T-cell (primary cell): ENCODE measurements at regions not wholly inside any gene's neighbourhood (a gene's known extent, or its start where the extent isn't known, plus 50 kb on each side); places are given as distances from the start of the nearest gene placed in this dataset.
"Not testable (repeated sequence)": the region's sequence is repeated elsewhere in the genome, so short reads cannot be mapped to it uniquely, and the experiment has no call there.

Experiments
- ATAC-seq, 4 experiments: fragments of 200-7000 bp in 3 of 4; fragments of 150-1000 bp in 1 of 4; cut with Tn5 transposase; replicated peaks in 1 of 4; 1 replicate in 3 of 4; 2 replicates in 1 of 4; pipeline ENCODE4 v1.10.0; 2021; ENCODE audit warnings: moderate library complexity in 3 of 4, mild to moderate bottlenecking in 2 of 4, moderate number of reproducible peaks in 1 of 4
- CTCF ChIA-PET, 2 donors: fragments of 300-600 bp; sonication (Branson Sonifier 250); formaldehyde crosslinking; loops; one replicate each; lab custom pipeline; 2022; ENCODE audit warnings: antibody characterized with exemption in 2 of 2; lab: Charles Lee
- POLR2A ChIA-PET, 2 donors: fragments of 300-600 bp; sonication (Branson Sonifier 250); formaldehyde crosslinking; loops; one replicate each; lab custom pipeline; 2022; ENCODE audit warnings: antibody characterized with exemption in 2 of 2; lab: Charles Lee
- DNase-seq, 35 experiments: peaks; one replicate each; pipeline versions ENCODE4 v3.0.0 to v3.0.0-alpha.2; 2013 to 2023
- H3K27ac ChIP-seq: one replicate; pipeline ENCODE4 v1.5.1; 2013; ENCODE audit warnings: low read length
- H3K27me3 ChIP-seq, 2 experiments: replicated peaks in 1 of 2; 1 replicate in 1 of 2; 2 replicates in 1 of 2; pipeline versions ENCODE4 v1.6.1 to v1.7.0; 2013; ENCODE audit warnings: low read length in 1 of 2, mixed read lengths in 1 of 2; ENCODE audit not compliant: control insufficient read depth in 2 of 2, insufficient read depth in 2 of 2; ENCODE audit errors: extremely low read depth in 1 of 2
- H3K36me3 ChIP-seq, 2 donors: 1 replicate in 1 of 2; 2 replicates in 1 of 2; pipeline versions ENCODE4 v1.6.1 to v1.7.0; 2013; ENCODE audit warnings: low read length in 1 of 2; ENCODE audit not compliant: control insufficient read depth in 2 of 2, insufficient read depth in 1 of 2; ENCODE audit errors: extremely low read depth in 1 of 2
- H3K4me1 ChIP-seq, 2 experiments: 1 replicate in 1 of 2; 2 replicates in 1 of 2; pipeline versions ENCODE4 v1.6.1 to v1.7.0; 2013; ENCODE audit warnings: low read length in 2 of 2, mixed read lengths in 1 of 2; ENCODE audit not compliant: insufficient read depth in 2 of 2, control insufficient read depth in 1 of 2; ENCODE audit errors: extremely low read depth in 1 of 2
- H3K4me3 ChIP-seq, 2 donors: 1 replicate in 1 of 2; 2 replicates in 1 of 2; pipeline versions ENCODE4 v1.5.1 to v1.7.0; 2013; ENCODE audit warnings: mild to moderate bottlenecking in 2 of 2, low read length in 1 of 2, moderate library complexity in 1 of 2; ENCODE audit not compliant: control insufficient read depth in 1 of 2; ENCODE audit errors: extremely low read depth in 1 of 2
- H3K9me3 ChIP-seq: 2 replicates; pipeline ENCODE4 v1.7.0; 2013
- H3K27ac Mint-ChIP-seq, 2 donors: one replicate each; pipeline ENCODE4 v1.8.0; 2020 to 2021; ENCODE audit warnings: mild to moderate bottlenecking in 2 of 2, mixed read lengths in 2 of 2
- H3K27me3 Mint-ChIP-seq, 2 donors: one replicate each; pipeline ENCODE4 v1.8.0; 2021 to 2022; ENCODE audit warnings: mixed read lengths in 2 of 2
- H3K36me3 Mint-ChIP-seq: one replicate; pipeline ENCODE4 v1.8.0; 2021; ENCODE audit warnings: mixed read lengths
- H3K4me1 Mint-ChIP-seq, 3 donors: one replicate each; pipeline ENCODE4 v1.8.0; 2020 to 2022; ENCODE audit warnings: mixed read lengths in 3 of 3, mild to moderate bottlenecking in 1 of 3
- H3K4me3 Mint-ChIP-seq, 3 donors: one replicate each; pipeline ENCODE4 v1.8.0; 2020 to 2022; ENCODE audit warnings: mild to moderate bottlenecking in 3 of 3, mixed read lengths in 3 of 3, moderate library complexity in 3 of 3
- H3K9me3 Mint-ChIP-seq, 3 donors: one replicate each; pipeline ENCODE4 v1.8.0; 2020 to 2022; ENCODE audit warnings: mixed read lengths in 3 of 3
- WGBS: methylation state at CpG from one replicate; pipeline ENCODE4 v1.1.5; 2013; ENCODE audit warnings: missing lambda C conversion rate; ENCODE audit not compliant: insufficient coverage; 5-methylcytosine and 5-hydroxymethylcytosine counted together

GRCh38 chr7:115805458-115805857, 225.1 kb downstream of the TFEC start:
- H3K27me3 ChIP-seq = no peaks in the 10 kb centered on the region
- H3K4me3 ChIP-seq = no peak overlapping the region
- Mint-ChIP-seq H3K4me3 (no peak overlapping the region), H3K4me1 (no peaks in the 10 kb centered on the region), H3K36me3 (no peaks in the 10 kb centered on the region), H3K9me3 (no peaks in the 10 kb centered on the region), H3K27ac (no peak overlapping the region), H3K27me3 (no peaks in the 10 kb centered on the region)
- 81% methylated on average over 3 of the region's 8 CpGs for WGBS
- no peaks in the 10 kb centered on the region for H3K36me3 ChIP-seq
- ChIA-PET POLR2A (no interaction called here), CTCF (no interaction called here)
- no peak overlapping the region for H3K27ac ChIP-seq
- no peaks in the 10 kb centered on the region for H3K4me1 ChIP-seq
- DNase-seq (no peak), ATAC-seq (no peak)
- no peaks in the 10 kb centered on the region for H3K9me3 ChIP-seq

- Histone ChIP-seq H3K4me3 (no peak overlapping the region), H3K9me3 (no peaks in the 10 kb centered on the region), H3K4me1 (no peaks in the 10 kb centered on the region), H3K27ac (no peak overlapping the region), H3K36me3 (no peaks in the 10 kb centered on the region), H3K27me3 (no peaks in the 10 kb centered on the region)
- DNase-seq (no peak), ATAC-seq (no peak)
- H3K4me3 Mint-ChIP-seq = no peak overlapping the region
- no peak overlapping the region for H3K27ac Mint-ChIP-seq
- CTCF ChIA-PET = interaction anchor here in 1 of 2 donors (0.5 kb wide), 1 partner anchor 10 kb away, joined by 4 read pairs; no protein-coding TSS in a partner anchor
- no peaks in the 10 kb centered on the region for H3K9me3 Mint-ChIP-seq
- peaks cover 2 to 4% of the 10 kb centered on the region in 2 donors for H3K27me3 Mint-ChIP-seq
- no peaks in the 10 kb centered on the region for H3K36me3 Mint-ChIP-seq
- POLR2A ChIA-PET = no interaction called here
- no peaks in the 10 kb centered on the region for H3K4me1 Mint-ChIP-seq
Observed at GRCh38 chr7:115802415-115802814, 228.1 kb downstream of the TFEC start.

- POLR2A ChIA-PET = no interaction called here
- H3K9me3 ChIP-seq = no peaks in the 10 kb centered on the region
- Mint-ChIP-seq H3K9me3 (no peaks in the 10 kb centered on the region), H3K36me3 (no peaks in the 10 kb centered on the region), H3K4me3 (no peak overlapping the region), H3K27me3 (peaks cover 2 to 4% of the 10 kb centered on the region in 2 donors), H3K4me1 (no peaks in the 10 kb centered on the region), H3K27ac (no peak overlapping the region)
- DNase-seq (no peak), ATAC-seq (no peak)
- H3K4me3 ChIP-seq = no peak overlapping the region
- WGBS = no CpG with 5 or more reads among the region's 2 CpGs
- H3K4me1 ChIP-seq = no peaks in the 10 kb centered on the region
- no peaks in the 10 kb centered on the region for H3K27me3 ChIP-seq
- no peak overlapping the region for H3K27ac ChIP-seq
- CTCF ChIA-PET = no interaction called here
- H3K36me3 ChIP-seq = no peaks in the 10 kb centered on the region
Observed at GRCh38 chr7:115799430-115799829, 231.1 kb downstream of the TFEC start.

GRCh38 chr7:115793958-115794702, 236.4 kb downstream of the TFEC start:
- ATAC-seq (no peak), DNase-seq (no peak)
- WGBS = 63% methylated on average over 2 of the region's 7 CpGs
- no peaks in the 10 kb centered on the region for H3K36me3 Mint-ChIP-seq
- no peaks in the 10 kb centered on the region for H3K27me3 ChIP-seq
- H3K4me3 ChIP-seq = no peak overlapping the region
- H3K9me3 Mint-ChIP-seq = peaks cover 0 to 3% (median 0%) of the 10 kb centered on the region in 3 donors
- H3K4me1 Mint-ChIP-seq = no peaks in the 10 kb centered on the region
- no peak overlapping the region for H3K4me3 Mint-ChIP-seq
- H3K27me3 Mint-ChIP-seq = peaks cover 4% of the 10 kb centered on the region in 2 donors
- no peak overlapping the region for H3K27ac ChIP-seq
- CTCF ChIA-PET = interaction anchor here in 1 of 2 donors (0.6 kb wide), 1 partner anchor 44 kb away, joined by 3 read pairs; no protein-coding TSS in a partner anchor
- no peak overlapping the region for H3K27ac Mint-ChIP-seq
- H3K9me3 ChIP-seq = no peaks in the 10 kb centered on the region
- H3K4me1 ChIP-seq = no peaks in the 10 kb centered on the region
- POLR2A ChIA-PET = no interaction called here
- no peaks in the 10 kb centered on the region for H3K36me3 ChIP-seq

- Mint-ChIP-seq H3K27me3 (peaks cover 2 to 4% of the 10 kb centered on the region in 2 donors), H3K27ac (no peak overlapping the region), H3K9me3 (peaks cover 0 to 5% (median 3%) of the 10 kb centered on the region in 3 donors), H3K36me3 (no peaks in the 10 kb centered on the region), H3K4me3 (no peak overlapping the region), H3K4me1 (no peaks in the 10 kb centered on the region)
- H3K36me3 ChIP-seq = no peaks in the 10 kb centered on the region
- H3K4me3 ChIP-seq = no peak overlapping the region
- no peak overlapping the region for H3K27ac ChIP-seq
- 91% methylated on average over 23 of the region's 27 CpGs for WGBS
- ATAC-seq = no peak
- ChIA-PET CTCF (no interaction called here), POLR2A (no interaction called here)
- H3K9me3 ChIP-seq = no peaks in the 10 kb centered on the region
- no peaks in the 10 kb centered on the region for H3K27me3 ChIP-seq
- no peak for DNase-seq
- H3K4me1 ChIP-seq = no peaks in the 10 kb centered on the region
Observed at GRCh38 chr7:115789901-115790300, 240.7 kb downstream of the TFEC start.

GRCh38 chr7:115789473-115789872, 241.1 kb downstream of the TFEC start:
- ATAC-seq, H3K36me3 ChIP-seq, DNase-seq, H3K27ac Mint-ChIP-seq, H3K4me1 Mint-ChIP-seq, H3K27ac ChIP-seq, H3K4me3 Mint-ChIP-seq, H3K4me1 ChIP-seq, CTCF ChIA-PET, H3K27me3 ChIP-seq, H3K9me3 ChIP-seq, H3K9me3 Mint-ChIP-seq, H3K4me3 ChIP-seq, POLR2A ChIA-PET, H3K36me3 Mint-ChIP-seq, H3K27me3 Mint-ChIP-seq: not testable (repeated sequence)
- no CpG with 5 or more reads among the region's 3 CpGs for WGBS
